Naive thymus-derived CD4-positive, alpha-beta T cell (primary cell): ENCODE measurements at regions not wholly inside any gene's neighbourhood (a gene's known extent, or its start where the extent isn't known, plus 50 kb on each side); places are given as distances from the start of the nearest gene placed in this dataset.

Experiments
- ATAC-seq: fragments of 150-1000 bp; cut with Tn5 transposase; 2 replicates; pipeline ENCODE4 v1.10.0; 2021; ENCODE audit warnings: mild to moderate bottlenecking, moderate library complexity
- CTCF ChIA-PET: fragments of 350-600 bp; sonication (Branson Sonifier 250); formaldehyde crosslinking; loops from one replicate; lab custom pipeline; 2021; ENCODE audit warnings: antibody characterized with exemption; lab: Charles Lee
- POLR2A ChIA-PET: fragments of 350-600 bp; sonication (Branson Sonifier 250); formaldehyde crosslinking; loops from one replicate; lab custom pipeline; 2021; ENCODE audit warnings: antibody characterized with exemption, inconsistent platforms; lab: Charles Lee
- DNase-seq, 9 donors: peaks; one replicate each; pipeline versions ENCODE4 v3.0.0 to v3.0.0-alpha.2; 2020 to 2022; ENCODE audit warnings: mixed read lengths in 1 of 9
- H3K27ac ChIP-seq: one replicate; pipeline ENCODE4 v1.7.0; 2013; ENCODE audit warnings: mild to moderate bottlenecking, low read depth, low read length, moderate library complexity
- H3K27me3 ChIP-seq, 2 donors: one replicate each; pipeline ENCODE4 v1.7.0; 2013; ENCODE audit warnings: low read length in 2 of 2, mild to moderate bottlenecking in 2 of 2, moderate library complexity in 2 of 2; ENCODE audit not compliant: control insufficient read depth in 2 of 2, insufficient read depth in 2 of 2
- H3K36me3 ChIP-seq, 3 experiments: 1 replicate in 2 of 3; 2 replicates in 1 of 3; pipeline ENCODE4 v1.7.0; 2013; ENCODE audit warnings: low read length in 3 of 3, mild to moderate bottlenecking in 3 of 3, moderate library complexity in 1 of 3; ENCODE audit not compliant: insufficient read depth in 3 of 3, control insufficient read depth in 2 of 3
- H3K4me1 ChIP-seq, 2 donors: one replicate each; pipeline ENCODE4 v1.7.0; 2013; ENCODE audit warnings: low read length in 2 of 2, mild to moderate bottlenecking in 2 of 2, moderate library complexity in 1 of 2; ENCODE audit not compliant: control insufficient read depth in 2 of 2, insufficient read depth in 2 of 2
- H3K4me3 ChIP-seq: 2 replicates; pipeline ENCODE4 v1.7.0; 2013; ENCODE audit warnings: mild to moderate bottlenecking, low read length
- H3K9me3 ChIP-seq, 3 experiments: 1 replicate in 2 of 3; 2 replicates in 1 of 3; pipeline ENCODE4 v1.7.0; 2013; ENCODE audit warnings: low read length in 3 of 3; ENCODE audit not compliant: control insufficient read depth in 2 of 3
- H3K27ac Mint-ChIP-seq, 9 donors: one replicate each; pipeline ENCODE4 v1.8.0; 2020 to 2022; ENCODE audit warnings: mixed read lengths in 9 of 9, mild to moderate bottlenecking in 8 of 9, moderate library complexity in 5 of 9, inconsistent platforms in 2 of 9
- H3K27me3 Mint-ChIP-seq, 5 donors: one replicate each; pipeline ENCODE4 v1.8.0; 2021 to 2022; ENCODE audit warnings: mixed read lengths in 5 of 5, mild to moderate bottlenecking in 1 of 5
- H3K36me3 Mint-ChIP-seq, 5 donors: one replicate each; pipeline ENCODE4 v1.8.0; 2020 to 2022; ENCODE audit warnings: mixed read lengths in 5 of 5, mild to moderate bottlenecking in 3 of 5, inconsistent platforms in 1 of 5
- H3K4me1 Mint-ChIP-seq, 7 donors: one replicate each; pipeline ENCODE4 v1.8.0; 2020 to 2022; ENCODE audit warnings: mixed read lengths in 7 of 7, mild to moderate bottlenecking in 3 of 7, inconsistent platforms in 1 of 7
- H3K4me3 Mint-ChIP-seq, 10 donors: one replicate each; pipeline ENCODE4 v1.8.0; 2020 to 2022; ENCODE audit warnings: mild to moderate bottlenecking in 10 of 10, mixed read lengths in 10 of 10, moderate library complexity in 6 of 10, inconsistent platforms in 2 of 10
- H3K9me3 Mint-ChIP-seq, 11 donors: one replicate each; pipeline ENCODE4 v1.8.0; 2020 to 2022; ENCODE audit warnings: mixed read lengths in 11 of 11, mild to moderate bottlenecking in 4 of 11, inconsistent platforms in 1 of 11, moderate library complexity in 1 of 11
- intact Hi-C, 2 donors: fragments of 100-400 bp; cut with micrococcal nuclease; formaldehyde crosslinking; loops; one replicate each; pipeline ENCODE4 v1.15.1; 2023

- ChIA-PET CTCF (no interaction called here), POLR2A (no interaction called here)
- ATAC-seq (no peak), DNase-seq (no peak)
- H3K9me3 ChIP-seq = no peaks in the 10 kb centered on the region
- no peaks in the 10 kb centered on the region for H3K36me3 ChIP-seq
- H3K4me3 ChIP-seq = no peak overlapping the region
- no peak overlapping the region for H3K27ac ChIP-seq
- H3K4me1 ChIP-seq = no peaks in the 10 kb centered on the region
- intact Hi-C loops = no loop called here
- Mint-ChIP-seq H3K4me3 (no peak overlapping the region), H3K4me1 (peaks cover 0 to 2% (median 0%) of the 10 kb centered on the region in 7 donors), H3K9me3 (peaks cover 0 to 4% (median 0%) of the 10 kb centered on the region in 11 donors), H3K36me3 (no peaks in the 10 kb centered on the region), H3K27ac (no peak overlapping the region), H3K27me3 (peaks cover 0 to 4% (median 0%) of the 10 kb centered on the region in 5 donors)
- H3K27me3 ChIP-seq = no peaks in the 10 kb centered on the region
Measured at GRCh38 chr6:21816231-21816630, 222.7 kb downstream of the SOX4 start.

DNA sequence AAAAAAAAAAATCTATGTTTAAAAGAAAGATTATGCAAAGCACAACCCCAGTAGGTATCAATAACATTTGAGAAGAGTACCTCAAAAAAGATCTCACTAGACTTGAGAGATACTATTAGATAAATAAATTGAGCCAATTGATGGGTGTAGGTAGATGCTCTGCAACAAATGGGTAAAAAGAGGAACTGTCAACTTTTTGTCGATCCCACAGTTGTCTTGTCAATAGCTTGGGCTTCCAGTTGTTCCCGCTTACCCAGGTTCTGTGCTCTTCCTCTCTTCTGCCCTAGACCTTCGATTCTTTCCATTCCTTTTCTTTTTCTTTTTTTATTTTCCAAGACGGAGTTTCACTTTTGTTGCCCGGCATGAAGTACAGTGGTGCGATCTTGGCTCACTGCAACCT is 226.9 kb downstream of the SOX4 start:
- DNase-seq = no peak
- POLR2A ChIA-PET = no interaction called here
- Mint-ChIP-seq H3K27me3 (peaks cover 0 to 4% (median 0%) of the 10 kb centered on the region in 5 donors), H3K9me3 (peaks cover 0 to 4% (median 0%) of the 10 kb centered on the region in 11 donors), H3K36me3 (no peaks in the 10 kb centered on the region), H3K27ac (no peak overlapping the region), H3K4me3 (no peak overlapping the region), H3K4me1 (peaks cover 0 to 2% (median 0%) of the 10 kb centered on the region in 7 donors)
- Histone ChIP-seq H3K4me3 (no peak overlapping the region), H3K9me3 (no peaks in the 10 kb centered on the region), H3K27me3 (no peaks in the 10 kb centered on the region), H3K4me1 (no peaks in the 10 kb centered on the region), H3K36me3 (no peaks in the 10 kb centered on the region), H3K27ac (no peak overlapping the region)
- CTCF ChIA-PET = no interaction called here
- intact Hi-C loops = no loop called here
- no peak for ATAC-seq

DNA sequence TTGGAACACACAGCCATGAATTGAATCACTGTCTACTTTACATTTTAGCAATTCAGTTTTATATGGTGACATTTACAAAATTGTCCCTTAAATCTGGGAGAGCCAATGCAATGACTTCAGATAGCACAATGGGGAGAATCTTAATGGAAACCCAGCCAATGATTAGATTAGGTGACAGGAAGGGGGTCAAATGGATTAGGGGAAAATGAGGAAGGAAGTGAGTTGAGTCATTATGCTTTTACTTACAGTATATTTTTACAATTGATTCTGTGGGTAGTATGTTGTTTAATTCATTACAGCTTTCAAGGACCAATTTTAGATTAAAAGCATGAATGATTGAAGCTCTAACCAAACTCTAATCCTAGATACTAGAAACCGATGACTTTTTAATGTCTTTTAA is 229.8 kb downstream of the SOX4 start:
- Histone ChIP-seq H3K27me3 (no peaks in the 10 kb centered on the region), H3K4me1 (no peaks in the 10 kb centered on the region), H3K4me3 (no peak overlapping the region), H3K27ac (no peak overlapping the region), H3K9me3 (no peaks in the 10 kb centered on the region), H3K36me3 (no peaks in the 10 kb centered on the region)
- Mint-ChIP-seq H3K4me1 (no peaks in the 10 kb centered on the region), H3K27me3 (peaks cover 0 to 10% (median 4%) of the 10 kb centered on the region in 5 donors), H3K9me3 (no peaks in the 10 kb centered on the region), H3K27ac (no peak overlapping the region), H3K4me3 (no peak overlapping the region), H3K36me3 (no peaks in the 10 kb centered on the region)
- ATAC-seq (no peak), DNase-seq (no peak)
- ChIA-PET POLR2A (no interaction called here), CTCF (no interaction called here)
- intact Hi-C loops = no loop called here

DNA sequence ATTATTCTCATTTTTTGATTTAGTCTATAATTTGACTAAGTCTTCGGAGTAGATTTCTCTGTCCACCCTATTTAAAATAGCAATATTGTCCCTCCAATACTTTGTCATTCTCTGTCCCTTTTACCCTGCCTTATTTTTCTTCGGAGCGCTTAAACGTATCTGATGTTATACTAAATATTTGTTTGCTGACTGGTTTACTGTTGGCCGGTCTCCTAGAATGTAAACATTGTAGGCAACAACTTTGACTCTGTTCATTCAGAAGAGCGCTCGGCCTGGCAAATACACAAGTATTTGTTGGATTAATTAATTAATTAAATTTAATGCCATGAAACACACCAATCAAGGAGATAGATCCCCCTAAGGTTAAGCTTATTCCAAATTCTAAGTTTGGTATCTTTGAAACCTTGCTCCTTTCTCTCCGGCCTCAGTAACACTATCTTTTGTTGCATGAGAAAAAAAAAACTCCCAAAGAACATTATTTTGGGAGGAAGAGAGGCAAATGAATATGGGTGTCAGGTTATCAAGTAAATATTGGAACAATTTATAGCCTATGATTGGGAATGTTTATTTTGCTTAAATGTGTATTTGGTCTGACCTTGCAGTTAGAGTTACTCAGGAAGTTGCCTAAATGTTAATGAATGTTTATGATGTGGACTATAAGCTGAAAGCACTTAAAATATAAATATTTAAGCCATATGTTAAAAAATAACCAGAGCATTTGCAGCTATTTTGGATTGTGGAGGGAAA is 231.1 kb downstream of the SOX4 start:
- H3K27ac Mint-ChIP-seq = peak overlapping the region in 1 of 9 donors; percentile 18

GRCh38 chr6:21826023-21826422 is 232.5 kb downstream of the SOX4 start:
- Histone ChIP-seq H3K9me3 (no peaks in the 10 kb centered on the region), H3K27me3 (no peaks in the 10 kb centered on the region), H3K27ac (no peak overlapping the region), H3K36me3 (no peaks in the 10 kb centered on the region), H3K4me1 (no peaks in the 10 kb centered on the region), H3K4me3 (no peak overlapping the region)
- Mint-ChIP-seq H3K4me1 (peaks cover 0 to 2% (median 1%) of the 10 kb centered on the region in 7 donors), H3K27me3 (peaks cover 0 to 10% (median 0%) of the 10 kb centered on the region in 5 donors), H3K36me3 (no peaks in the 10 kb centered on the region), H3K27ac (no peak overlapping the region), H3K4me3 (no peak overlapping the region), H3K9me3 (no peaks in the 10 kb centered on the region)
- intact Hi-C loops = no loop called here
- CTCF ChIA-PET = no interaction called here
- POLR2A ChIA-PET = no interaction called here
- ATAC-seq = no peak
- DNase-seq = no peak

More for the DNA sequence above, 231.1 kb downstream of the SOX4 start:
- Mint-ChIP-seq H3K36me3 (no peaks in the 10 kb centered on the region), H3K4me1 (peaks cover 0 to 2% (median 0%) of the 10 kb centered on the region in 7 donors), H3K4me3 (no peak overlapping the region), H3K9me3 (no peaks in the 10 kb centered on the region), H3K27me3 (peaks cover 0 to 10% (median 4%) of the 10 kb centered on the region in 5 donors)
- ChIA-PET CTCF (no interaction called here), POLR2A (no interaction called here)
- no peaks in the 10 kb centered on the region for H3K36me3 ChIP-seq
- no peak overlapping the region for H3K4me3 ChIP-seq
- no peaks in the 10 kb centered on the region for H3K9me3 ChIP-seq
- DNase-seq = no peak
- intact Hi-C loops = no loop called here
- no peak for ATAC-seq
- H3K4me1 ChIP-seq = no peaks in the 10 kb centered on the region
- no peaks in the 10 kb centered on the region for H3K27me3 ChIP-seq
- no peak overlapping the region for H3K27ac ChIP-seq

- DNase-seq (no peak), ATAC-seq (no peak)
- CTCF ChIA-PET = no interaction called here
- POLR2A ChIA-PET = no interaction called here
- Mint-ChIP-seq H3K4me3 (no peak overlapping the region), H3K27ac (no peak overlapping the region), H3K36me3 (no peaks in the 10 kb centered on the region), H3K27me3 (peaks cover 0 to 11% (median 0%) of the 10 kb centered on the region in 5 donors), H3K4me1 (peaks cover 3 to 10% (median 8%) of the 10 kb centered on the region in 7 donors), H3K9me3 (no peaks in the 10 kb centered on the region)
- intact Hi-C loops = no loop called here
- no peak overlapping the region for H3K4me3 ChIP-seq
- H3K27me3 ChIP-seq = no peaks in the 10 kb centered on the region
- H3K9me3 ChIP-seq = no peaks in the 10 kb centered on the region
- H3K36me3 ChIP-seq = no peaks in the 10 kb centered on the region
- H3K27ac ChIP-seq = no peak overlapping the region
- H3K4me1 ChIP-seq = no peaks in the 10 kb centered on the region
Measured at GRCh38 chr6:21826904-21827303, 233.4 kb downstream of the SOX4 start.
